HCT116 (cell line): ENCODE measurements at regions not wholly inside any gene's neighbourhood (a gene's known extent, or its start where the extent isn't known, plus 50 kb on each side); places are given as distances from the start of the nearest gene placed in this dataset.

Experiments
- EZH2 ChIP-seq: fragments of 200-600 bp; sonication (generic); IDR thresholded peaks from 2 replicates; pipeline ENCODE4 v1.6.1; 2017; ENCODE audit warnings: antibody characterized with exemption, mixed run types
- POLR2AphosphoS5 ChIP-seq: IDR thresholded peaks from 2 replicates; pipeline ENCODE4 v1.6.1; 2011; ENCODE audit warnings: mild to moderate bottlenecking, low read depth, low read length, moderate library complexity
- TCF7L2 ChIP-seq: IDR thresholded peaks from 2 replicates; pipeline ENCODE4 v1.7.0; 2011; ENCODE audit warnings: borderline replicate concordance, inconsistent platforms; ENCODE audit not compliant: insufficient read depth, insufficient read length; ENCODE audit errors: extremely low read depth
- ZNF274 ChIP-seq: fragments of 200-500 bp; sonication (Bioruptor generic); IDR thresholded peaks from 2 replicates; pipeline ENCODE4 v1.6.1; 2014; ENCODE audit warnings: mild to moderate bottlenecking, low read depth, low read length, inconsistent platforms
- TF ChIP-seq, protein P1 (sequence below): IDR thresholded peaks from 2 replicates; pipeline ENCODE4 v1.6.1; 2012
- TF ChIP-seq, protein P2 (sequence below), 3 experiments: fragments of 200-600 bp in 1 of 3; sonication (generic) in 1 of 3; IDR thresholded peaks in 2 of 3; conservative IDR thresholded peaks in 1 of 3; 2 replicates each; pipeline ENCODE4 v1.5.1; 2012 to 2017; ENCODE audit warnings: low read depth in 2 of 3, low read length in 2 of 3, antibody characterized with exemption in 1 of 3, borderline replicate concordance in 1 of 3, control low read depth in 1 of 3, mild to moderate bottlenecking in 1 of 3, mixed read lengths in 1 of 3, mixed run types in 1 of 3, moderate library complexity in 1 of 3; ENCODE audit not compliant: insufficient read depth in 1 of 3
- TF ChIP-seq, protein P3 (sequence below): IDR thresholded peaks from 2 replicates; pipeline ENCODE4 v1.6.1; 2012; ENCODE audit warnings: low read depth

DNA sequence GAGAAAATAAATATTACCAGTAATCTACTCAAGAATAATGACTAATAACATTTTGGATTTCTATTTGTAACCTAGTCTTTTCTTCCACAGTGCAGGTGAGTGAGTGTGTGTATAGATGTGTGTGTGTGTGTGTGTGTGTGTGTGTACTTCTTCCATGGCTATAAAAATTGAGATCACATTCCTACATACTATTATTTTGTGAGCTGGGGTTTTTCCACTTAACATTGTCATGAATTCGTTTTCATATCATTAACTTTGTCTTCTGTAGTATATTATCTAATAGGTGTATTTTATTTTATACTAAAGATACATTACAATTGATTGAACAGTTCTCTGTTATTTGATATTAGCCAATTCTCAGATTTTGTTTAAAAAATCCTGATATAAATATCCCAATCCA, 152.4 kb upstream of the TRPC7 start:
- TF ChIP-seq POLR2AphosphoS5: no peak
- no peak for TF ChIP-seq TCF7L2
- TF ChIP-seq, protein P1, sequence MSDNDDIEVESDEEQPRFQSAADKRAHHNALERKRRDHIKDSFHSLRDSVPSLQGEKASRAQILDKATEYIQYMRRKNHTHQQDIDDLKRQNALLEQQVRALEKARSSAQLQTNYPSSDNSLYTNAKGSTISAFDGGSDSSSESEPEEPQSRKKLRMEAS: no peak
- TF ChIP-seq ZNF274: no peak
- TF ChIP-seq, protein P2, sequence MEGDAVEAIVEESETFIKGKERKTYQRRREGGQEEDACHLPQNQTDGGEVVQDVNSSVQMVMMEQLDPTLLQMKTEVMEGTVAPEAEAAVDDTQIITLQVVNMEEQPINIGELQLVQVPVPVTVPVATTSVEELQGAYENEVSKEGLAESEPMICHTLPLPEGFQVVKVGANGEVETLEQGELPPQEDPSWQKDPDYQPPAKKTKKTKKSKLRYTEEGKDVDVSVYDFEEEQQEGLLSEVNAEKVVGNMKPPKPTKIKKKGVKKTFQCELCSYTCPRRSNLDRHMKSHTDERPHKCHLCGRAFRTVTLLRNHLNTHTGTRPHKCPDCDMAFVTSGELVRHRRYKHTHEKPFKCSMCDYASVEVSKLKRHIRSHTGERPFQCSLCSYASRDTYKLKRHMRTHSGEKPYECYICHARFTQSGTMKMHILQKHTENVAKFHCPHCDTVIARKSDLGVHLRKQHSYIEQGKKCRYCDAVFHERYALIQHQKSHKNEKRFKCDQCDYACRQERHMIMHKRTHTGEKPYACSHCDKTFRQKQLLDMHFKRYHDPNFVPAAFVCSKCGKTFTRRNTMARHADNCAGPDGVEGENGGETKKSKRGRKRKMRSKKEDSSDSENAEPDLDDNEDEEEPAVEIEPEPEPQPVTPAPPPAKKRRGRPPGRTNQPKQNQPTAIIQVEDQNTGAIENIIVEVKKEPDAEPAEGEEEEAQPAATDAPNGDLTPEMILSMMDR (IDR thresholded peaks at IDR 0.05 in 2 of 3, conservative IDR thresholded peaks at IDR 0.05 in 1 of 3; ENCODE audit: borderline replicate concordance in 1 of 3, insufficient read depth in 1 of 3, low read depth in 2 of 3, low read length in 2 of 3): no peak
- TF ChIP-seq, protein P3, sequence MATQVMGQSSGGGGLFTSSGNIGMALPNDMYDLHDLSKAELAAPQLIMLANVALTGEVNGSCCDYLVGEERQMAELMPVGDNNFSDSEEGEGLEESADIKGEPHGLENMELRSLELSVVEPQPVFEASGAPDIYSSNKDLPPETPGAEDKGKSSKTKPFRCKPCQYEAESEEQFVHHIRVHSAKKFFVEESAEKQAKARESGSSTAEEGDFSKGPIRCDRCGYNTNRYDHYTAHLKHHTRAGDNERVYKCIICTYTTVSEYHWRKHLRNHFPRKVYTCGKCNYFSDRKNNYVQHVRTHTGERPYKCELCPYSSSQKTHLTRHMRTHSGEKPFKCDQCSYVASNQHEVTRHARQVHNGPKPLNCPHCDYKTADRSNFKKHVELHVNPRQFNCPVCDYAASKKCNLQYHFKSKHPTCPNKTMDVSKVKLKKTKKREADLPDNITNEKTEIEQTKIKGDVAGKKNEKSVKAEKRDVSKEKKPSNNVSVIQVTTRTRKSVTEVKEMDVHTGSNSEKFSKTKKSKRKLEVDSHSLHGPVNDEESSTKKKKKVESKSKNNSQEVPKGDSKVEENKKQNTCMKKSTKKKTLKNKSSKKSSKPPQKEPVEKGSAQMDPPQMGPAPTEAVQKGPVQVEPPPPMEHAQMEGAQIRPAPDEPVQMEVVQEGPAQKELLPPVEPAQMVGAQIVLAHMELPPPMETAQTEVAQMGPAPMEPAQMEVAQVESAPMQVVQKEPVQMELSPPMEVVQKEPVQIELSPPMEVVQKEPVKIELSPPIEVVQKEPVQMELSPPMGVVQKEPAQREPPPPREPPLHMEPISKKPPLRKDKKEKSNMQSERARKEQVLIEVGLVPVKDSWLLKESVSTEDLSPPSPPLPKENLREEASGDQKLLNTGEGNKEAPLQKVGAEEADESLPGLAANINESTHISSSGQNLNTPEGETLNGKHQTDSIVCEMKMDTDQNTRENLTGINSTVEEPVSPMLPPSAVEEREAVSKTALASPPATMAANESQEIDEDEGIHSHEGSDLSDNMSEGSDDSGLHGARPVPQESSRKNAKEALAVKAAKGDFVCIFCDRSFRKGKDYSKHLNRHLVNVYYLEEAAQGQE: no peak
- no peak for TF ChIP-seq EZH2
